Panc1 (cell line): ENCODE measurements at regions not wholly inside any gene's neighbourhood (a gene's known extent, or its start where the extent isn't known, plus 50 kb on each side); places are given as distances from the start of the nearest gene placed in this dataset.
"Not testable (repeated sequence)": the region's sequence is repeated elsewhere in the genome, so short reads cannot be mapped to it uniquely, and the experiment has no call there.

Experiments used
- ATAC-seq: fragments of 200-7000 bp; cut with Tn5 transposase; 2 replicates; pipeline ENCODE4 v1.9.1; 2020; ENCODE audit warnings: mild to moderate bottlenecking, moderate library complexity
- BruUV-seq: library from RNA; stranded (reverse); fragments of 400-500 nt; replicated peaks from 2 replicates; lab custom pipeline; 2021; lab: Mats Ljungman, UMichigan
- CTCF ChIA-PET: fragments of 300-600 bp; sonication (Branson Sonifier 250); formaldehyde crosslinking; loops from one replicate; lab custom pipeline; 2022; ENCODE audit warnings: antibody characterized with exemption; lab: Charles Lee
- POLR2A ChIA-PET: fragments of 300-600 bp; sonication (Branson Sonifier 250); formaldehyde crosslinking; loops from one replicate; lab custom pipeline; 2022; ENCODE audit warnings: antibody characterized with exemption; lab: Charles Lee
- DNase-seq: peaks from one replicate; pipeline ENCODE4 v3.0.0-alpha.2; 2010; ENCODE audit warnings: low read depth, low spot score
- H3K27ac ChIP-seq: 2 replicates; pipeline ENCODE4 v1.5.1; 2011; ENCODE audit warnings: mild to moderate bottlenecking, low read length, inconsistent platforms
- H3K27me3 ChIP-seq: fragments of 200-500 bp; sonication (Bioruptor generic); 2 replicates; pipeline ENCODE4 v1.6.0; 2014; ENCODE audit warnings: low read length, inconsistent platforms; ENCODE audit not compliant: control insufficient read depth, insufficient read depth
- H3K36me3 ChIP-seq: fragments of 200-500 bp; sonication (Bioruptor generic); 2 replicates; pipeline ENCODE4 v1.5.1; 2014; ENCODE audit warnings: inconsistent platforms, mild to moderate bottlenecking, low read length, moderate library complexity; ENCODE audit not compliant: control insufficient read depth, insufficient read depth
- H3K4me1 ChIP-seq: 2 replicates; pipeline ENCODE4 v1.5.1; 2011; ENCODE audit warnings: inconsistent platforms, mild to moderate bottlenecking, low read length, moderate library complexity; ENCODE audit not compliant: control insufficient read depth, insufficient read depth
- H3K4me3 ChIP-seq, 2 experiments: 2 replicates each; pipeline ENCODE4 v1.5.1; 2011 to 2012; ENCODE audit warnings: low read depth in 2 of 2, low read length in 2 of 2, mild to moderate bottlenecking in 2 of 2, inconsistent platforms in 1 of 2, moderate library complexity in 1 of 2
- H3K9me3 ChIP-seq: fragments of 200-500 bp; sonication (Bioruptor generic); 2 replicates; pipeline ENCODE4 v1.5.1; 2014; ENCODE audit warnings: low read depth, mild to moderate bottlenecking, inconsistent platforms, low read length, moderate library complexity; ENCODE audit not compliant: control insufficient read depth, insufficient read depth
- CTCF ChIP-seq: fragments of 450-650 bp; IDR thresholded peaks from 2 replicates; pipeline ENCODE4 v1.5.1; 2017; ENCODE audit warnings: mild to moderate bottlenecking
- POLR2AphosphoS5 ChIP-seq: IDR thresholded peaks from 2 replicates; pipeline ENCODE4 v1.6.1; 2012; ENCODE audit warnings: mild to moderate bottlenecking, low read depth, low read length, moderate library complexity
- REST ChIP-seq, 2 experiments: IDR thresholded peaks; 2 replicates each; pipeline ENCODE4 v1.6.1; 2011 to 2012; ENCODE audit warnings: low read depth in 2 of 2, control low read depth in 1 of 2, low read length in 1 of 2, mild to moderate bottlenecking in 1 of 2, moderate library complexity in 1 of 2; ENCODE audit not compliant: insufficient read depth in 1 of 2
- SIN3A ChIP-seq: IDR thresholded peaks from 2 replicates; pipeline ENCODE4 v1.6.1; 2012; ENCODE audit warnings: low read depth, mild to moderate bottlenecking, low read length, moderate library complexity, borderline replicate concordance; ENCODE audit not compliant: insufficient read depth
- TCF7L2 ChIP-seq: IDR thresholded peaks from 2 replicates; pipeline ENCODE4 v1.6.1; 2011; ENCODE audit warnings: mild to moderate bottlenecking, low read depth, low read length, inconsistent platforms
- in situ Hi-C: cut with HindIII; loops from 2 replicates; pipeline ENCODE4 v1.10.0; 2016; ENCODE audit warnings: low sequenced_read_pairs, low pct_unique_long_range_greater_than_20kb
- intact Hi-C: fragments of 100-400 bp; cut with micrococcal nuclease; formaldehyde crosslinking; loops from one replicate; pipeline ENCODE4 v1.10.0; 2022; ENCODE audit not compliant: unreplicated experiment

GRCh38 chr2:105665480-105665879 is 79.2 kb upstream of the NCK2 start:
- Histone ChIP-seq H3K36me3 (no peaks in the 10 kb centered on the region), H3K4me1 (no peaks in the 10 kb centered on the region), H3K27me3 (no peaks in the 10 kb centered on the region), H3K27ac (no peak overlapping the region), H3K4me3 (no peak overlapping the region), H3K9me3 (peaks cover 12% of the 10 kb centered on the region; the same call in 1 of the 2 replicates)
- ChIA-PET POLR2A (no interaction called here), CTCF (no interaction called here)
- ATAC-seq (no peak), DNase-seq (no peak)
- in situ Hi-C loops = no loop called here
- intact Hi-C loops = no loop called here
- BruUV-seq = no TSS peak
- TF ChIP-seq TCF7L2 = no peak
- no peak for TF ChIP-seq REST (IDR thresholded peaks at IDR 0.05; ENCODE audit: insufficient read depth in 1 of 2, low read depth in 2 of 2, low read length in 1 of 2)
- TF ChIP-seq CTCF = no peak

- no peak overlapping the region for H3K4me3 ChIP-seq
- peaks cover under 1% of the 10 kb centered on the region; the same call in 1 of the 2 replicates for H3K9me3 ChIP-seq
- H3K27ac ChIP-seq = no peak overlapping the region
- DNase-seq (no peak), ATAC-seq (no peak)
- H3K4me1 ChIP-seq = no peaks in the 10 kb centered on the region
- intact Hi-C loops (no loop called here), in situ Hi-C loops (no loop called here)
- TF ChIP-seq POLR2AphosphoS5 = no peak
- TF ChIP-seq TCF7L2 = no peak
- TF ChIP-seq SIN3A = no peak
- no peak for TF ChIP-seq CTCF
- TF ChIP-seq REST (IDR thresholded peaks at IDR 0.05; ENCODE audit: insufficient read depth in 1 of 2, low read depth in 2 of 2, low read length in 1 of 2) = no peak
- no TSS peak for BruUV-seq
- no peaks in the 10 kb centered on the region for H3K36me3 ChIP-seq
- ChIA-PET CTCF (no interaction called here), POLR2A (no interaction called here)
- H3K27me3 ChIP-seq = no peaks in the 10 kb centered on the region
These were observed 84.2 kb upstream of the NCK2 start for GRCh38 chr2:105660489-105660888.

- ATAC-seq, H3K27ac ChIP-seq, in situ Hi-C loops, H3K36me3 ChIP-seq, BruUV-seq, DNase-seq, H3K9me3 ChIP-seq, H3K27me3 ChIP-seq, intact Hi-C loops, POLR2A ChIA-PET, H3K4me3 ChIP-seq, H3K4me1 ChIP-seq: not testable (repeated sequence)
- CTCF ChIA-PET = interaction anchor here (0.7 kb wide), 1 partner anchor 43 kb away, joined by 3 read pairs; no protein-coding TSS in a partner anchor
These were observed 88.7 kb upstream of the NCK2 start for GRCh38 chr2:105655723-105656606.
